Endothelial cell of umbilical vein (primary cell): ENCODE measurements at regions not wholly inside any gene's neighbourhood (a gene's known extent, or its start where the extent isn't known, plus 50 kb on each side); places are given as distances from the start of the nearest gene placed in this dataset.

ENCODE experiments used
- BruUV-seq: library from RNA; stranded (reverse); fragments of 400-500 nt; replicated peaks from 2 replicates; lab custom pipeline; 2021; lab: Mats Ljungman, UMichigan
- CTCF ChIA-PET: fragments of 300-600, 350-600 bp; sonication (Branson Sonifier 250); formaldehyde crosslinking; loops from one replicate; lab custom pipeline; 2021; ENCODE audit warnings: antibody characterized with exemption, inconsistent platforms; lab: Charles Lee
- POLR2A ChIA-PET: fragments of 300-600, 350-600 bp; sonication (Branson Sonifier 250); formaldehyde crosslinking; loops from one replicate; lab custom pipeline; 2021; ENCODE audit warnings: antibody characterized with exemption, inconsistent platforms; lab: Charles Lee
- DNase-seq: peaks from one replicate; pipeline ENCODE4 v3.0.0-alpha.2; 2011; ENCODE audit warnings: low read depth, low spot score
- FAIRE-seq: peaks from 2 replicates; lab custom pipeline; 2011; peaks lifted over from hg19 to GRCh38; lab: Jason Lieb, UNC
- H2AFZ ChIP-seq: 2 replicates; pipeline ENCODE4 v1.6.0; 2012; ENCODE audit warnings: low read depth, low read length, control low read depth, inconsistent platforms
- H3K27ac ChIP-seq: 2 replicates; pipeline ENCODE4 v1.5.1; 2011; ENCODE audit warnings: low read depth, mild to moderate bottlenecking, control low read depth, low read length, moderate library complexity; ENCODE audit not compliant: insufficient read depth
- H3K27me3 ChIP-seq, 2 experiments: 2 replicates each; pipeline versions ENCODE4 v1.6.0 to v1.6.1; 2011; ENCODE audit warnings: low read length in 2 of 2, mixed read lengths in 1 of 2; ENCODE audit not compliant: control insufficient read depth in 2 of 2, insufficient read depth in 2 of 2
- H3K36me3 ChIP-seq, 2 experiments: 2 replicates in 1 of 2; 3 replicates in 1 of 2; pipeline ENCODE4 v1.5.1; 2011; ENCODE audit warnings: low read length in 2 of 2, mild to moderate bottlenecking in 1 of 2, moderate library complexity in 1 of 2; ENCODE audit not compliant: control insufficient read depth in 2 of 2, insufficient read depth in 2 of 2; ENCODE audit errors: extremely low read depth in 1 of 2
- H3K4me1 ChIP-seq: 3 replicates; pipeline ENCODE4 v1.5.1; 2011; ENCODE audit warnings: mild to moderate bottlenecking, low read length; ENCODE audit not compliant: control insufficient read depth, insufficient read depth; ENCODE audit errors: extremely low read depth
- H3K4me2 ChIP-seq: 2 replicates; pipeline ENCODE4 v1.6.1; 2011; ENCODE audit warnings: low read length, control low read depth, mixed read lengths; ENCODE audit not compliant: insufficient read depth
- H3K4me3 ChIP-seq, 3 experiments: fragments of 200-600 bp in 1 of 3; sonication (generic), shearing (Covaris generic) in 1 of 3; replicated peaks in 1 of 3; 2 replicates each; pipeline ENCODE4 v1.5.1; 2011 to 2016; ENCODE audit warnings: control low read depth in 3 of 3, low read length in 3 of 3, mild to moderate bottlenecking in 2 of 3, inconsistent platforms in 1 of 3, low read depth in 1 of 3, moderate library complexity in 1 of 3; ENCODE audit not compliant: insufficient read depth in 1 of 3
- H3K79me2 ChIP-seq: 2 replicates; pipeline ENCODE4 v1.6.0; 2012; ENCODE audit warnings: low read length, inconsistent platforms; ENCODE audit not compliant: control insufficient read depth, insufficient read depth
- H3K9ac ChIP-seq: replicated peaks from 2 replicates; pipeline ENCODE3; 2011; ENCODE audit warnings: low read length, control low read depth; ENCODE audit not compliant: insufficient read depth; ENCODE audit errors: extremely low read depth
- H3K9me1 ChIP-seq: replicated peaks from 3 replicates; pipeline ENCODE4 v1.6.0; 2011; ENCODE audit warnings: mild to moderate bottlenecking, low read length; ENCODE audit not compliant: control insufficient read depth, insufficient read depth; ENCODE audit errors: extremely low read depth
- H3K9me3 ChIP-seq: replicated peaks from 2 replicates; pipeline ENCODE4 v1.5.1; 2012; ENCODE audit warnings: low read length, inconsistent platforms; ENCODE audit not compliant: control insufficient read depth, insufficient read depth
- H4K20me1 ChIP-seq: replicated peaks from 2 replicates; pipeline ENCODE3; 2011; ENCODE audit warnings: mild to moderate bottlenecking, low read length; ENCODE audit not compliant: control insufficient read depth, insufficient read depth; ENCODE audit errors: extremely low read depth
- CTCF ChIP-seq, 2 donors: IDR thresholded peaks; 1 replicate in 1 of 2; 2 replicates in 1 of 2; pipeline ENCODE4 v1.5.1; 2011; ENCODE audit warnings: low read length in 2 of 2, mild to moderate bottlenecking in 2 of 2, moderate library complexity in 2 of 2, control low read depth in 1 of 2, inconsistent platforms in 1 of 2, low read depth in 1 of 2; ENCODE audit not compliant: insufficient read depth in 1 of 2; ENCODE audit errors: extremely low read depth in 1 of 2
- EZH2 ChIP-seq: IDR thresholded peaks from 2 replicates; pipeline ENCODE4 v1.6.1; 2012; ENCODE audit warnings: borderline replicate concordance, low read depth, mild to moderate bottlenecking, moderate library complexity, low read length, inconsistent platforms; ENCODE audit not compliant: severe bottlenecking
- FOS ChIP-seq: IDR thresholded peaks from 2 replicates; pipeline ENCODE4 v1.6.1; 2011; ENCODE audit warnings: mild to moderate bottlenecking, low read length, moderate library complexity, borderline replicate concordance; ENCODE audit not compliant: insufficient read depth
- GATA2 ChIP-seq: IDR thresholded peaks from 2 replicates; pipeline ENCODE4 v1.7.0; 2011; ENCODE audit warnings: low read depth, mild to moderate bottlenecking, moderate library complexity, mixed read lengths, low read length; ENCODE audit not compliant: insufficient read length, insufficient read depth
- JUN ChIP-seq: IDR thresholded peaks from 2 replicates; pipeline ENCODE4 v1.6.1; 2011; ENCODE audit warnings: borderline replicate concordance, low read depth; ENCODE audit not compliant: insufficient read length, insufficient read depth
- MAX ChIP-seq: IDR thresholded peaks from 2 replicates; pipeline ENCODE4 v1.6.1; 2011; ENCODE audit not compliant: insufficient read depth, insufficient read length
- MYC ChIP-seq: IDR thresholded peaks from one replicate; pipeline ENCODE4 v1.6.1; 2011; ENCODE audit warnings: mild to moderate bottlenecking, low read depth, low read length
- POLR2A ChIP-seq: IDR thresholded peaks from 2 replicates; pipeline ENCODE4 v1.6.1; 2012; ENCODE audit warnings: low read depth, mild to moderate bottlenecking, control low read depth, low read length
- POLR2AphosphoS5 ChIP-seq: IDR thresholded peaks from 2 replicates; pipeline ENCODE4 v1.6.1; 2012; ENCODE audit warnings: low read depth, mild to moderate bottlenecking, control low read depth, low read length, moderate library complexity; ENCODE audit not compliant: insufficient read depth
- dilution Hi-C: fragments of 300-500 bp; cut with MboI; formaldehyde crosslinking; loops from one replicate; pipeline ENCODE4 v1.15.0; 2019; ENCODE audit warnings: low sequenced_read_pairs; ENCODE audit not compliant: extremely low pct_ligation_motif_present
- intact Hi-C: fragments of 100-400 bp; cut with micrococcal nuclease; formaldehyde crosslinking; loops from one replicate; pipeline ENCODE4 v1.10.0; 2022

- H3K27ac ChIP-seq = no peak overlapping the region
- no peaks in the 10 kb centered on the region for H4K20me1 ChIP-seq
- DNase-seq (no peak), FAIRE-seq (no peak)
- TF ChIP-seq GATA2 = no peak
- no peak for TF ChIP-seq POLR2A
- no peak for TF ChIP-seq POLR2AphosphoS5
- no peak for TF ChIP-seq FOS
- ChIA-PET CTCF (no interaction called here), POLR2A (no interaction called here)
- H2AFZ ChIP-seq = no peak overlapping the region
- BruUV-seq = no TSS peak
- H3K4me2 ChIP-seq = no peak overlapping the region
- no peaks in the 10 kb centered on the region for H3K79me2 ChIP-seq
- H3K9ac ChIP-seq = no peak overlapping the region
- no peaks in the 10 kb centered on the region for H3K36me3 ChIP-seq
- no peak overlapping the region for H3K4me3 ChIP-seq
- dilution Hi-C loops = no loop called here
- H3K4me1 ChIP-seq = peaks cover 16% of the 10 kb centered on the region
- no peaks in the 10 kb centered on the region for H3K9me3 ChIP-seq
- H3K9me1 ChIP-seq = no peaks in the 10 kb centered on the region
- intact Hi-C loops = no loop called here
- H3K27me3 ChIP-seq = no peaks in the 10 kb centered on the region
Observed at GRCh38 chr5:144093400-144093799, 77.1 kb downstream of the YIPF5 start.

GRCh38 chr5:144093868-144094267, 76.6 kb downstream of the YIPF5 start:
- H3K9ac ChIP-seq = no peak overlapping the region
- no peaks in the 10 kb centered on the region for H3K9me1 ChIP-seq
- no peak overlapping the region for H2AFZ ChIP-seq
- TF ChIP-seq POLR2A (no peak), MYC (no peak), EZH2 (no peak), CTCF (IDR thresholded peaks at IDR 0.05; ENCODE audit: extremely low read depth in 1 of 2, insufficient read depth in 1 of 2, low read depth in 1 of 2, low read length in 2 of 2) (no peak), POLR2AphosphoS5 (no peak), JUN (no peak), MAX (no peak), FOS (no peak), GATA2 (no peak)
- ChIA-PET CTCF (no interaction called here), POLR2A (no interaction called here)
- H4K20me1 ChIP-seq = no peaks in the 10 kb centered on the region
- no peak overlapping the region for H3K27ac ChIP-seq
- H3K36me3 ChIP-seq = no peaks in the 10 kb centered on the region
- no peaks in the 10 kb centered on the region for H3K79me2 ChIP-seq
- intact Hi-C loops (no loop called here), dilution Hi-C loops (no loop called here)
- DNase-seq (no peak), FAIRE-seq (no peak)
- BruUV-seq = no TSS peak
- no peak overlapping the region for H3K4me3 ChIP-seq
- peaks cover 12% of the 10 kb centered on the region for H3K4me1 ChIP-seq
- no peak overlapping the region for H3K4me2 ChIP-seq
- no peaks in the 10 kb centered on the region for H3K27me3 ChIP-seq
- no peaks in the 10 kb centered on the region for H3K9me3 ChIP-seq
